ENCODE measurements at regions not wholly inside any gene's neighbourhood (a gene's known extent, or its start where the extent isn't known, plus 50 kb on each side); places are given as distances from the start of the nearest gene placed in this dataset.

GRCh38 chr5:82664732-82665131 lies 386.6 kb upstream of the RPS23 start:
- in situ Hi-C loops (cut with MboI; ENCODE audit: low pct_unique_long_range_greater_than_20kb, low sequenced_read_pairs, unreplicated experiment) = no loop called here
- no peak for DNase-seq (ENCODE audit: low spot score)
- TF ChIP-seq, protein P1, sequence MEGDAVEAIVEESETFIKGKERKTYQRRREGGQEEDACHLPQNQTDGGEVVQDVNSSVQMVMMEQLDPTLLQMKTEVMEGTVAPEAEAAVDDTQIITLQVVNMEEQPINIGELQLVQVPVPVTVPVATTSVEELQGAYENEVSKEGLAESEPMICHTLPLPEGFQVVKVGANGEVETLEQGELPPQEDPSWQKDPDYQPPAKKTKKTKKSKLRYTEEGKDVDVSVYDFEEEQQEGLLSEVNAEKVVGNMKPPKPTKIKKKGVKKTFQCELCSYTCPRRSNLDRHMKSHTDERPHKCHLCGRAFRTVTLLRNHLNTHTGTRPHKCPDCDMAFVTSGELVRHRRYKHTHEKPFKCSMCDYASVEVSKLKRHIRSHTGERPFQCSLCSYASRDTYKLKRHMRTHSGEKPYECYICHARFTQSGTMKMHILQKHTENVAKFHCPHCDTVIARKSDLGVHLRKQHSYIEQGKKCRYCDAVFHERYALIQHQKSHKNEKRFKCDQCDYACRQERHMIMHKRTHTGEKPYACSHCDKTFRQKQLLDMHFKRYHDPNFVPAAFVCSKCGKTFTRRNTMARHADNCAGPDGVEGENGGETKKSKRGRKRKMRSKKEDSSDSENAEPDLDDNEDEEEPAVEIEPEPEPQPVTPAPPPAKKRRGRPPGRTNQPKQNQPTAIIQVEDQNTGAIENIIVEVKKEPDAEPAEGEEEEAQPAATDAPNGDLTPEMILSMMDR (IDR thresholded peaks at IDR 0.05; ENCODE audit: extremely low read depth, insufficient read depth, missing control alignments) = no peak

DNA sequence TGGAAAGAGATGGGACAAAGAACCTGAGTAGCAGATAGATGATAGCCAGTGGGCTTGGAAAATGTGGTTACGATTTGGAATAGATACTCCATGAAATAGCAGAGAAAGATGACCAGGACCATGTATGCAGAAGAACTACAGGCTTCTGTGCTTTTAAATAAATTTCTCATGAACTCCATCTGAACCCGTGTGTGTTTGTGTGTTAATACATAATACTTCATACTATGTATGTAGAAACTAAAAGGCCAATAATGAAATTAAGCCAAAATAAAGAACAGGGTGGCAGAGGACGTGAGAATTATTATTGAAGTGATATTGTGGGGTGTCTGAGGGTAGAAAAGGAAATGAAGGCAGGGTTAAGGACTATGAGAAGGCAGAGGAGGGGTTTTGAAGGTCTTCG lies 385.1 kb upstream of the RPS23 start:
- TF ChIP-seq, protein P1 (IDR thresholded peaks at IDR 0.05; ENCODE audit: extremely low read depth, insufficient read depth, missing control alignments) = no peak
- DNase-seq (ENCODE audit: low spot score) = no peak
- in situ Hi-C loops (cut with MboI; ENCODE audit: low pct_unique_long_range_greater_than_20kb, low sequenced_read_pairs, unreplicated experiment) = no loop called here

DNA sequence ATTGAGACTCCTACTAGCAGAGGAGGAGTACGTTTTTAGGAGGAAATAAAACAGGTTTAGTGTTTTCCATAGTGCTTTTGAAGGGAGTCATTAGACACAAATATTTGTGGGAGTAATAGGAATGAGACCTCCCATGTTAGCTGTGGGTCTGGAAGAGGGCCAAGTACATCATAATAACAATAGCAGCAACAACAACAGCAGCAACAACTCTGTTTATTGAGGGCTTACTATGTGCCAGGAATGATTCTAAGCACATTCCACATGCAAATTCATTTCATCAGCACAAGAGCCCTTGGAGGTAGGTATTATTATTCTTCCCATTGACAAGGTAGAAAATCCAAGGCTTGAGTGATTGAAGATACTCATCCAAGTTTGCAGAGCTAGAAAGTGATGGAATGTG lies 384.2 kb upstream of the RPS23 start:
- DNase-seq (ENCODE audit: low spot score) = no peak
- in situ Hi-C loops (cut with MboI; ENCODE audit: low pct_unique_long_range_greater_than_20kb, low sequenced_read_pairs, unreplicated experiment) = no loop called here
- TF ChIP-seq, protein P1 (IDR thresholded peaks at IDR 0.05; ENCODE audit: extremely low read depth, insufficient read depth, missing control alignments) = no peak

DNA sequence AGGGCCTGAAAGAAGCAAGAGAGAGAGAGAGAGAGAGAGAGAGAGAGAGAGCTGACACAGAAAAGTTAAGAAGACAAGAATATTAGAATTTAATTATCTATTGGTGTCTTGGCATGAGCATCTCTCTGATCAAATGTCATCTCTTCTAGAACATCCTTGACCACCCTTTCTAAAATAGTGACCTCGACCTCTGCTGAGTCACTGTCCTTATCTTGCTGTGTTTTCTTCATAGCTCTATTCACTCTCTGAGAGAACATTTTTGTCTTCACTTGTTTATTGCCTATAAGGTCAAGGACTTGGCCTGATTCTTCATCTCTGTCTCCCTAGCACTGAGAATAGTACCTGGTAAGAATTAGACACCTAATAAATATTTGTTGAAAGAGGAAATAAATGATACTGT lies 383.8 kb upstream of the RPS23 start:
- TF ChIP-seq, protein P1 (IDR thresholded peaks at IDR 0.05; ENCODE audit: extremely low read depth, insufficient read depth, missing control alignments) = no peak
- DNase-seq (ENCODE audit: low spot score) = no peak
- in situ Hi-C loops (cut with MboI; ENCODE audit: low pct_unique_long_range_greater_than_20kb, low sequenced_read_pairs, unreplicated experiment) = no loop called here

GRCh38 chr5:82661462-82661861 lies 383.3 kb upstream of the RPS23 start:
- TF ChIP-seq, protein P1 (IDR thresholded peaks at IDR 0.05; ENCODE audit: extremely low read depth, insufficient read depth, missing control alignments) = no peak
- in situ Hi-C loops (cut with MboI; ENCODE audit: low pct_unique_long_range_greater_than_20kb, low sequenced_read_pairs, unreplicated experiment) = no loop called here
- DNase-seq (ENCODE audit: low spot score) = no peak

GRCh38 chr5:82659115-82659514 lies 381.0 kb upstream of the RPS23 start:
- no peak for DNase-seq (ENCODE audit: low spot score)
- TF ChIP-seq, protein P1 (IDR thresholded peaks at IDR 0.05; ENCODE audit: extremely low read depth, insufficient read depth, missing control alignments) = no peak
- in situ Hi-C loops (cut with MboI; ENCODE audit: low pct_unique_long_range_greater_than_20kb, low sequenced_read_pairs, unreplicated experiment) = no loop called here
